HFFc6 (cell line): ENCODE measurements at regions not wholly inside any gene's neighbourhood (a gene's known extent, or its start where the extent isn't known, plus 50 kb on each side); places are given as distances from the start of the nearest gene placed in this dataset.

Source experiments
- DNase-seq: peaks from one replicate; pipeline ENCODE4 v3.0.0-alpha.2; 2018
- H3K27ac Mint-ChIP-seq: 2 replicates; pipeline ENCODE4 v1.8.0; 2020; ENCODE audit warnings: mild to moderate bottlenecking, mixed read lengths
- H3K27me3 Mint-ChIP-seq: 2 replicates; pipeline ENCODE4 v1.8.0; 2021; ENCODE audit warnings: mild to moderate bottlenecking, moderate library complexity, mixed read lengths; ENCODE audit not compliant: insufficient read depth
- H3K36me3 Mint-ChIP-seq: 2 replicates; pipeline ENCODE4 v1.8.0; 2021; ENCODE audit warnings: low read depth, mixed read lengths
- H3K4me1 Mint-ChIP-seq: 2 replicates; pipeline ENCODE4 v1.8.0; 2020; ENCODE audit warnings: low read depth, mixed read lengths
- H3K4me3 Mint-ChIP-seq: 2 replicates; pipeline ENCODE4 v1.8.0; 2020; ENCODE audit warnings: mild to moderate bottlenecking, moderate library complexity, mixed read lengths
- H3K9me3 Mint-ChIP-seq: 2 replicates; pipeline ENCODE4 v1.8.0; 2020; ENCODE audit warnings: mild to moderate bottlenecking, mixed read lengths
- CTCF ChIP-seq: fragments of 200-600 bp; sonication (generic); IDR thresholded peaks from 2 replicates; pipeline ENCODE4 v1.5.0; 2021; ENCODE audit warnings: antibody characterized with exemption, mild to moderate bottlenecking

- Mint-ChIP-seq H3K4me3 (no peak overlapping the region), H3K27me3 (no peaks in the 10 kb centered on the region; the same call in 1 of the 2 replicates), H3K4me1 (no peaks in the 10 kb centered on the region), H3K36me3 (no peaks in the 10 kb centered on the region), H3K9me3 (peaks cover 8% of the 10 kb centered on the region), H3K27ac (no peak overlapping the region)
- no peak for TF ChIP-seq CTCF
- DNase-seq, result no peak
Measured at GRCh38 chr5:44252545-44252944, 136.7 kb downstream of the FGF10 start.

- Mint-ChIP-seq H3K4me1 (no peaks in the 10 kb centered on the region), H3K27ac (no peak overlapping the region), H3K36me3 (no peaks in the 10 kb centered on the region), H3K4me3 (no peak overlapping the region), H3K9me3 (peaks cover 3% of the 10 kb centered on the region; the same call in 1 of the 2 replicates), H3K27me3 (no peaks in the 10 kb centered on the region)
- DNase-seq, result no peak
- no peak for TF ChIP-seq CTCF
Measured at GRCh38 chr5:44246986-44247385, 142.2 kb downstream of the FGF10 start.

GRCh38 chr5:44245935-44246334 is 143.3 kb downstream of the FGF10 start:
- no peak for DNase-seq

GRCh38 chr5:44242791-44243190 is 146.4 kb downstream of the FGF10 start:
- no peaks in the 10 kb centered on the region for H3K36me3 Mint-ChIP-seq
- no peaks in the 10 kb centered on the region for H3K27me3 Mint-ChIP-seq
- no peak for DNase-seq
- no peak for TF ChIP-seq CTCF
- H3K27ac Mint-ChIP-seq, result no peak overlapping the region
- H3K9me3 Mint-ChIP-seq, result no peaks in the 10 kb centered on the region; the same call in 1 of the 2 replicates
- no peaks in the 10 kb centered on the region for H3K4me1 Mint-ChIP-seq
- no peak overlapping the region for H3K4me3 Mint-ChIP-seq

More at GRCh38 chr5:44245935-44246334, 143.3 kb downstream of the FGF10 start:
- no peaks in the 10 kb centered on the region for H3K36me3 Mint-ChIP-seq
- peaks cover 3% of the 10 kb centered on the region; the same call in 1 of the 2 replicates for H3K9me3 Mint-ChIP-seq
- no peak overlapping the region for H3K27ac Mint-ChIP-seq
- H3K4me1 Mint-ChIP-seq, result no peaks in the 10 kb centered on the region
- H3K4me3 Mint-ChIP-seq, result no peak overlapping the region
- TF ChIP-seq CTCF, result no peak
- no peaks in the 10 kb centered on the region for H3K27me3 Mint-ChIP-seq

- no peaks in the 10 kb centered on the region for H3K4me1 Mint-ChIP-seq
- no peak for TF ChIP-seq CTCF
- H3K27me3 Mint-ChIP-seq, result no peaks in the 10 kb centered on the region
- no peak for DNase-seq
- H3K27ac Mint-ChIP-seq, result no peak overlapping the region
- H3K9me3 Mint-ChIP-seq, result peaks cover 14% of the 10 kb centered on the region
- H3K4me3 Mint-ChIP-seq, result no peak overlapping the region
- no peaks in the 10 kb centered on the region; the same call in 1 of the 2 replicates for H3K36me3 Mint-ChIP-seq
Measured at GRCh38 chr5:44236040-44236439, 153.2 kb downstream of the FGF10 start.

- H3K4me3 Mint-ChIP-seq, result no peak overlapping the region
- no peaks in the 10 kb centered on the region; the same call in 1 of the 2 replicates for H3K36me3 Mint-ChIP-seq
- H3K9me3 Mint-ChIP-seq, result peaks cover 24% of the 10 kb centered on the region
- H3K27ac Mint-ChIP-seq, result no peak overlapping the region
- TF ChIP-seq CTCF, result no peak
- no peaks in the 10 kb centered on the region for H3K4me1 Mint-ChIP-seq
- no peaks in the 10 kb centered on the region for H3K27me3 Mint-ChIP-seq
- DNase-seq, result no peak
Measured at GRCh38 chr5:44233691-44234090, 155.5 kb downstream of the FGF10 start.
